Testis (tissue), 2 donors: ENCODE measurements at regions not wholly inside any gene's neighbourhood (a gene's known extent, or its start where the extent isn't known, plus 50 kb on each side); places are given as distances from the start of the nearest gene placed in this dataset.

Experiments used
- DNase-seq: peaks from one replicate; pipeline ENCODE4 v3.0.0-alpha.2; 2019
- H3K27ac ChIP-seq, 2 donors: fragments of 200-600 bp; sonication (generic); one replicate each; pipeline ENCODE4 v1.5.1; 2019
- H3K27me3 ChIP-seq: fragments of 200-600 bp; sonication (generic); one replicate; pipeline ENCODE4 v1.5.1; 2019
- H3K36me3 ChIP-seq: fragments of 200-600 bp; sonication (generic); one replicate; pipeline ENCODE4 v1.5.1; 2017; ENCODE audit warnings: low read depth; ENCODE audit errors: missing control alignments
- H3K4me1 ChIP-seq: fragments of 200-600 bp; sonication (generic); one replicate; pipeline ENCODE4 v1.5.1; 2019
- H3K4me3 ChIP-seq, 2 donors: fragments of 200-600 bp; sonication (generic); one replicate each; pipeline ENCODE4 v1.5.1; 2017 to 2019
- H3K9me3 ChIP-seq: fragments of 200-600 bp; sonication (generic); one replicate; pipeline ENCODE4 v1.5.1; 2017
- POLR2A ChIP-seq: fragments of 450-650 bp; IDR thresholded peaks from one replicate; pipeline ENCODE4 v1.6.1; 2017; ENCODE audit warnings: antibody characterized with exemption, mild to moderate bottlenecking, moderate library complexity
- WGBS, 2 donors: methylation state at CpG; one replicate each; pipeline ENCODE4 v1.1.5; 2018; 5-methylcytosine and 5-hydroxymethylcytosine counted together
- intact Hi-C: fragments of 100-400 bp; cut with DNase I; formaldehyde crosslinking; loops from one replicate; pipeline ENCODE4 v1.15.1; 2023; ENCODE audit warnings: low total_unique reads
- TF ChIP-seq, protein P1 (sequence below), 3 experiments: fragments of 450-650 bp in 2 of 3; fragments of 200-600 bp in 1 of 3; sonication (generic) in 1 of 3; IDR thresholded peaks; one replicate each; pipeline ENCODE4 v1.5.1; 2016 to 2019; ENCODE audit warnings: antibody characterized with exemption in 3 of 3, mild to moderate bottlenecking in 2 of 3, moderate library complexity in 1 of 3

- intact Hi-C loops, result no loop called here
- Histone ChIP-seq H3K4me1 (no peaks in the 10 kb centered on the region), H3K27ac (no peak overlapping the region), H3K9me3 (no peaks in the 10 kb centered on the region), H3K27me3 (no peaks in the 10 kb centered on the region), H3K36me3 (no peaks in the 10 kb centered on the region), H3K4me3 (no peak overlapping the region)
- TF ChIP-seq POLR2A, result no peak
- TF ChIP-seq, protein P1, sequence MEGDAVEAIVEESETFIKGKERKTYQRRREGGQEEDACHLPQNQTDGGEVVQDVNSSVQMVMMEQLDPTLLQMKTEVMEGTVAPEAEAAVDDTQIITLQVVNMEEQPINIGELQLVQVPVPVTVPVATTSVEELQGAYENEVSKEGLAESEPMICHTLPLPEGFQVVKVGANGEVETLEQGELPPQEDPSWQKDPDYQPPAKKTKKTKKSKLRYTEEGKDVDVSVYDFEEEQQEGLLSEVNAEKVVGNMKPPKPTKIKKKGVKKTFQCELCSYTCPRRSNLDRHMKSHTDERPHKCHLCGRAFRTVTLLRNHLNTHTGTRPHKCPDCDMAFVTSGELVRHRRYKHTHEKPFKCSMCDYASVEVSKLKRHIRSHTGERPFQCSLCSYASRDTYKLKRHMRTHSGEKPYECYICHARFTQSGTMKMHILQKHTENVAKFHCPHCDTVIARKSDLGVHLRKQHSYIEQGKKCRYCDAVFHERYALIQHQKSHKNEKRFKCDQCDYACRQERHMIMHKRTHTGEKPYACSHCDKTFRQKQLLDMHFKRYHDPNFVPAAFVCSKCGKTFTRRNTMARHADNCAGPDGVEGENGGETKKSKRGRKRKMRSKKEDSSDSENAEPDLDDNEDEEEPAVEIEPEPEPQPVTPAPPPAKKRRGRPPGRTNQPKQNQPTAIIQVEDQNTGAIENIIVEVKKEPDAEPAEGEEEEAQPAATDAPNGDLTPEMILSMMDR (IDR thresholded peaks at IDR 0.05), result no peak
- DNase-seq, result no peak
- 87 to 98% methylated on average over 1 of the region's 1 CpG for WGBS, 2 donors
Observed at GRCh38 chr1:57672346-57673140, 248.7 kb upstream of the DAB1 start.

- no peak overlapping the region for H3K4me3 ChIP-seq
- TF ChIP-seq, protein P1 (IDR thresholded peaks at IDR 0.05), result no peak
- no peak for TF ChIP-seq POLR2A
- H3K36me3 ChIP-seq, result no peaks in the 10 kb centered on the region
- DNase-seq, result no peak
- no peak overlapping the region for H3K27ac ChIP-seq
- H3K27me3 ChIP-seq, result no peaks in the 10 kb centered on the region
- intact Hi-C loops, result no loop called here
- no peaks in the 10 kb centered on the region for H3K4me1 ChIP-seq
- no peaks in the 10 kb centered on the region for H3K9me3 ChIP-seq
Observed at GRCh38 chr1:57671750-57672149, 247.9 kb upstream of the DAB1 start.

- Histone ChIP-seq H3K4me1 (no peaks in the 10 kb centered on the region), H3K4me3 (no peak overlapping the region), H3K27me3 (no peaks in the 10 kb centered on the region), H3K9me3 (no peaks in the 10 kb centered on the region), H3K36me3 (no peaks in the 10 kb centered on the region), H3K27ac (no peak overlapping the region)
- intact Hi-C loops, result no loop called here
- 94 to 100% methylated on average over 1 of the region's 1 CpG for WGBS, 2 donors
- no peak for TF ChIP-seq POLR2A
- TF ChIP-seq, protein P1 (IDR thresholded peaks at IDR 0.05), result no peak
- DNase-seq, result no peak
Observed at GRCh38 chr1:57659804-57660203, 235.9 kb upstream of the DAB1 start.

GRCh38 chr1:57655161-57655560 is 231.3 kb upstream of the DAB1 start:
- Histone ChIP-seq H3K4me1 (no peaks in the 10 kb centered on the region), H3K9me3 (no peaks in the 10 kb centered on the region), H3K4me3 (no peak overlapping the region), H3K27me3 (no peaks in the 10 kb centered on the region), H3K27ac (no peak overlapping the region), H3K36me3 (no peaks in the 10 kb centered on the region)
- intact Hi-C loops, result no loop called here
- no peak for DNase-seq
- no peak for TF ChIP-seq POLR2A
- TF ChIP-seq, protein P1 (IDR thresholded peaks at IDR 0.05), result no peak
- 79 to 84% methylated on average over 3 of the region's 3 CpGs for WGBS, 2 donors

DNA sequence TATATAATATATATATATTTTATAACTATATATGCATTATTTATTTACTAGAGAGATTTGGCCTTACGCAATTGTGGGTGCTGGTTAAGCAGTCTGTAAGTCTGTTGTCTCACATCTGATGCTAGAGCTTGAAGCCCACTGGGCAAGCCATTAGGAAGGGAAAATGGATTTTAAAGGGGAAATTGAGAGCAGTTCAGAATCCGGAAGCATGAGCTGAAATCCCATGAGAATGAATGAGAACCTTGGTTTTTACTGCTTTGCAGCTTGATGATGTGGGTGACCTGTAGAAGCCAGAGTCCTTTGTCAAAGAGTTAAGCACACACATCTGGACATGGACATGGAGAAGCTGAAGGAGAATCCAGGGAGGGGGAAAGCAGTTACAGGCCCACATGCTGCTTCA is 220.8 kb upstream of the DAB1 start:
- H3K4me3 ChIP-seq, result no peak overlapping the region
- H3K36me3 ChIP-seq, result no peaks in the 10 kb centered on the region
- 92 to 96% methylated on average over 2 of the region's 2 CpGs for WGBS, 2 donors
- no peaks in the 10 kb centered on the region for H3K9me3 ChIP-seq
- H3K4me1 ChIP-seq, result no peaks in the 10 kb centered on the region
- TF ChIP-seq, protein P1 (IDR thresholded peaks at IDR 0.05), result no peak
- no peak for TF ChIP-seq POLR2A
- no peak overlapping the region for H3K27ac ChIP-seq
- no peak for DNase-seq
- intact Hi-C loops, result no loop called here
- H3K27me3 ChIP-seq, result no peaks in the 10 kb centered on the region
